Loucy (cell line): ENCODE measurements at regions not wholly inside any gene's neighbourhood (a gene's known extent, or its start where the extent isn't known, plus 50 kb on each side); places are given as distances from the start of the nearest gene placed in this dataset.
"Not testable (repeated sequence)": the region's sequence is repeated elsewhere in the genome, so short reads cannot be mapped to it uniquely, and the experiment has no call there.

Experiments used
- H2AFZ ChIP-seq: fragments of 200-600 bp; sonication (generic); 2 replicates; pipeline ENCODE4 v1.6.0; 2016; ENCODE audit warnings: antibody characterized with exemption, mild to moderate bottlenecking, low read length, moderate library complexity
- H3F3A ChIP-seq: fragments of 200-600 bp; 2 replicates; pipeline ENCODE4 v1.6.0; 2016; ENCODE audit warnings: antibody characterized with exemption, low read depth, mild to moderate bottlenecking
- H3K27me3 ChIP-seq: fragments of 200-600 bp; sonication (generic); 2 replicates; pipeline ENCODE4 v1.6.1; 2014; ENCODE audit warnings: low read length, mild to moderate bottlenecking; ENCODE audit not compliant: insufficient read depth, poor library complexity, severe bottlenecking
- H3K36me3 ChIP-seq: fragments of 200-600 bp; sonication (generic); 2 replicates; pipeline ENCODE4 v1.6.1; 2016; ENCODE audit warnings: low read length; ENCODE audit not compliant: insufficient read depth
- H3K4me1 ChIP-seq: fragments of 200-600 bp; sonication (generic); 2 replicates; pipeline ENCODE4 v1.5.1; 2014; ENCODE audit warnings: low read length, mild to moderate bottlenecking; ENCODE audit not compliant: insufficient read depth, poor library complexity, severe bottlenecking
- H3K4me2 ChIP-seq: fragments of 200-600 bp; sonication (generic); 2 replicates; pipeline ENCODE4 v1.6.0; 2014; ENCODE audit warnings: antibody characterized with exemption, low read length, low read depth, mild to moderate bottlenecking; ENCODE audit not compliant: poor library complexity, severe bottlenecking
- H3K4me3 ChIP-seq: fragments of 200-600 bp; sonication (generic); 2 replicates; pipeline ENCODE4 v1.5.1; 2014; ENCODE audit warnings: low read length, mild to moderate bottlenecking, mixed read lengths; ENCODE audit not compliant: poor library complexity, severe bottlenecking
- H3K79me2 ChIP-seq: fragments of 200-600 bp; sonication (generic); 2 replicates; pipeline ENCODE4 v1.6.1; 2014; ENCODE audit warnings: low read length; ENCODE audit not compliant: insufficient read depth
- H3K9ac ChIP-seq: fragments of 200-600 bp; sonication (generic); 2 replicates; pipeline ENCODE4 v1.6.0; 2014; ENCODE audit warnings: mild to moderate bottlenecking, low read depth, low read length, moderate library complexity; ENCODE audit not compliant: poor library complexity, severe bottlenecking
- H3K9me2 ChIP-seq: fragments of 200-600 bp; sonication (generic); replicated peaks from 2 replicates; pipeline ENCODE4 v1.6.1; 2016; ENCODE audit warnings: low read depth, low read length, mixed read lengths
- H3K9me3 ChIP-seq: fragments of 200-600 bp; sonication (generic); 2 replicates; pipeline ENCODE4 v1.6.1; 2014; ENCODE audit warnings: mild to moderate bottlenecking, antibody characterized with exemption, low read length, low read depth; ENCODE audit not compliant: insufficient read depth
- H4K20me1 ChIP-seq: fragments of 200-600 bp; sonication (generic); 2 replicates; pipeline ENCODE4 v1.6.0; 2014; ENCODE audit warnings: antibody characterized with exemption, low read length, mild to moderate bottlenecking; ENCODE audit not compliant: insufficient read depth, poor library complexity, severe bottlenecking
- CTCF ChIP-seq: fragments of 200-600 bp; sonication (generic); conservative IDR thresholded peaks from 2 replicates; pipeline ENCODE4 v1.5.1; 2014; ENCODE audit warnings: mild to moderate bottlenecking, antibody characterized with exemption, low read length
- EZH2phosphoT487 ChIP-seq: fragments of 200-600 bp; IDR thresholded peaks from 2 replicates; pipeline ENCODE4 v1.6.1; 2018; ENCODE audit warnings: antibody characterized with exemption, mild to moderate bottlenecking, moderate library complexity, borderline replicate concordance

GRCh38 chrX:122219226-122219625, 964.9 kb upstream of the GRIA3 start:
- Histone ChIP-seq H3K79me2 (no peaks in the 10 kb centered on the region), H3K4me1 (no peaks in the 10 kb centered on the region), H3K9ac (no peak overlapping the region), H3F3A (no peaks in the 10 kb centered on the region), H4K20me1 (no peaks in the 10 kb centered on the region), H3K4me2 (no peak overlapping the region), H2AFZ (no peak overlapping the region), H3K9me3 (no peaks in the 10 kb centered on the region), H3K9me2 (no peaks in the 10 kb centered on the region), H3K4me3 (no peak overlapping the region), H3K27me3 (no peaks in the 10 kb centered on the region), H3K36me3 (no peaks in the 10 kb centered on the region)
- no peak for TF ChIP-seq EZH2phosphoT487
- TF ChIP-seq CTCF, result no peak

DNA sequence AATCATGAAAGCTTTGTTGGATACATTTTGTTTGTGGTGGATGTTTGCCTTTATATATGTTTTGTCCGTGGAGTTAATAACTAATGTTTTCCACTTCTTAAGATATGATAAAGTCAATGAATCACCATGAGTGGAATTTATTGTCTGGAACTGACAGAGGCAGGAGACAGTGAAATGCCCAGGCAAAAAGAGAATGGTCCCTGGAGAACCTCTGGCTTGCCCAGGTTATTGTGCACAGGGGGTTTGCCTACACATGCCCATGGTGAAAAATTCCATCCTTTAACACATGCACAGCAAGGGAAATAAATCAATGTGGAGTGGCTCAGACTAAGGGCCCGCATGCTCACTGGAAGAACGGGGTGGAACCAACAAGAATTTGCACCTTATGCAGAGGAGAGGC, 964.3 kb upstream of the GRIA3 start:
- H3K4me1 ChIP-seq, result no peaks in the 10 kb centered on the region
- H2AFZ ChIP-seq, result no peak overlapping the region
- no peaks in the 10 kb centered on the region for H3K9me2 ChIP-seq
- no peaks in the 10 kb centered on the region for H3K36me3 ChIP-seq
- no peaks in the 10 kb centered on the region for H4K20me1 ChIP-seq
- no peaks in the 10 kb centered on the region for H3K27me3 ChIP-seq
- no peak overlapping the region for H3K4me3 ChIP-seq
- no peak overlapping the region for H3K4me2 ChIP-seq
- H3K79me2 ChIP-seq, result no peaks in the 10 kb centered on the region
- no peak overlapping the region for H3K9ac ChIP-seq
- TF ChIP-seq EZH2phosphoT487, result no peak
- TF ChIP-seq CTCF, result no peak
- H3K9me3 ChIP-seq, result no peaks in the 10 kb centered on the region
- H3F3A ChIP-seq, result no peaks in the 10 kb centered on the region

DNA sequence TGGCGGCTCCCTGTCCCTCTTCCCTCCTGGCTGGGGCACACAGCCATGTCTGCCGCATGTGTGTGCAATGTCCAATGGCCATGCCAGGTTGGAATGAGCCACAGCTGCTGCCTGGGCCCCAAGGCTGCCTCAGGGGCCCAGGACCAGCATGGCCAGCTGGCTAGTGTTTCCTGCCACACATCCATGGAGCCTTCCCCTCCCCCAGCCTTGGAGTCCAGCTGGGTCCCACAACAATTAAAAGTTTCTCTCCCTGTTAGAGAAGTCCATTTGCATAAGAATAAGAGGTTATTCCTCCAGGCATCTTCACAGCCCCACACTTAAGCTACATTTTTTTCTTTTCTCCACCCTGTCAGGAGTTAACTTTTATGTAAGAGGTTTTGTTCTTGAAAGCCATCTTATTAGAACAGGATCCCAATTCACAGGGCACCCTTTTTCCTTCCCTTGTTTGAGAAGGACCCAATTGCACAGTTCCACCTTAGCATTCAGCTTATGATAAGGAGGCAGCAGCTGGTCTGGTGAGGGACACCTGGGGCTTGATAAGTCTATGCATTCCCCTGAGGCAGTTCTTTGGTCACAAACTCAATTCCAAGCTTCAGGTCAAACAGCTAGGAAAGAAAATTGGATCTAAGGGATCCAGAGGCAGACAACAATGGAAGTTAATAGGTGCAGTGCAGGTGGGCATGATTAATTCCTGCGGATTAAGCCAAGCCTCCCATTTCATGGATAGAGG, 963.3 kb upstream of the GRIA3 start:
- Histone ChIP-seq H3K4me1 (no peaks in the 10 kb centered on the region), H3K4me2 (no peak overlapping the region), H3K9me2 (no peaks in the 10 kb centered on the region), H2AFZ (no peak overlapping the region), H3K79me2 (no peaks in the 10 kb centered on the region), H3K4me3 (no peak overlapping the region), H3K9me3 (no peaks in the 10 kb centered on the region), H3K27me3 (no peaks in the 10 kb centered on the region), H3F3A (no peaks in the 10 kb centered on the region), H3K9ac (no peak overlapping the region), H3K36me3 (no peaks in the 10 kb centered on the region), H4K20me1 (no peaks in the 10 kb centered on the region)
- TF ChIP-seq EZH2phosphoT487 (no peak), CTCF (no peak)

GRCh38 chrX:122221810-122222209, 962.3 kb upstream of the GRIA3 start:
- H3K36me3 ChIP-seq, H3K4me3 ChIP-seq, H4K20me1 ChIP-seq, H3F3A ChIP-seq, H3K4me2 ChIP-seq, H3K27me3 ChIP-seq, H2AFZ ChIP-seq, H3K9me2 ChIP-seq, H3K9me3 ChIP-seq, H3K79me2 ChIP-seq, H3K4me1 ChIP-seq, H3K9ac ChIP-seq: not testable (repeated sequence)

DNA sequence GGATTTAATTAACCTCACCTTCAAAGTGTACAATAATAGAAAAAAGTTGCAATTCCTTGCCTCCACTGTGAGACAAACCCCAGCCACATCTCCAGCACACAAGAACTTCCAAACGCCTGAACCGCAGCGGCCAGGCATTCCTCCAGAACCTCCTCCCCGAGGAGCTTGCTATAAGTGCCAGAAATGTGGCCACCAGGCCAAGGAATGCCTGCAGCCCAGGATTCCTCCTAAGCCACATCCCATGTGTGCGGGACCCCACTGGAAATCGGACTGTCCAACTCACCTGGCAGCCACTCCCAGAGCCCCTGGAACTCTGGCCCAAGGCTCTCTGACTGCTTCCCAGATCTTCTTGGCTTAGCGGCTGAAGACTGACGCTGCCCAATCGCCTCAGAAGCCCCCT, 959.9 kb upstream of the GRIA3 start:
- not testable (repeated sequence) for H3K27me3 ChIP-seq, H2AFZ ChIP-seq, H3K4me1 ChIP-seq, H3K4me3 ChIP-seq, H3K9ac ChIP-seq, H3K9me3 ChIP-seq, H3F3A ChIP-seq, H3K9me2 ChIP-seq, H3K79me2 ChIP-seq, H3K36me3 ChIP-seq, H3K4me2 ChIP-seq, H4K20me1 ChIP-seq
